Astrocyte of the cerebellum (primary cell): ENCODE measurements at regions not wholly inside any gene's neighbourhood (a gene's known extent, or its start where the extent isn't known, plus 50 kb on each side); places are given as distances from the start of the nearest gene placed in this dataset.

Experiments used
- DNase-seq: peaks from one replicate; pipeline ENCODE4 v3.0.0-alpha.2; 2011; ENCODE audit warnings: low read depth
- H3K4me3 ChIP-seq: 2 replicates; pipeline ENCODE4 v1.5.1; 2011; ENCODE audit warnings: mild to moderate bottlenecking, low read depth, low read length, moderate library complexity
- in situ Hi-C: cut with HindIII; loops from 2 replicates; pipeline ENCODE4 v1.10.0; 2017; ENCODE audit warnings: low sequenced_read_pairs
- TF ChIP-seq, protein P1 (sequence below): IDR thresholded peaks from 2 replicates; pipeline ENCODE4 v1.5.1; 2012; ENCODE audit warnings: low read length, low read depth, moderate library complexity, mild to moderate bottlenecking; ENCODE audit errors: missing control alignments

- in situ Hi-C loops = no loop called here
- DNase-seq = no peak
- no peak overlapping the region for H3K4me3 ChIP-seq
- TF ChIP-seq, protein P1, sequence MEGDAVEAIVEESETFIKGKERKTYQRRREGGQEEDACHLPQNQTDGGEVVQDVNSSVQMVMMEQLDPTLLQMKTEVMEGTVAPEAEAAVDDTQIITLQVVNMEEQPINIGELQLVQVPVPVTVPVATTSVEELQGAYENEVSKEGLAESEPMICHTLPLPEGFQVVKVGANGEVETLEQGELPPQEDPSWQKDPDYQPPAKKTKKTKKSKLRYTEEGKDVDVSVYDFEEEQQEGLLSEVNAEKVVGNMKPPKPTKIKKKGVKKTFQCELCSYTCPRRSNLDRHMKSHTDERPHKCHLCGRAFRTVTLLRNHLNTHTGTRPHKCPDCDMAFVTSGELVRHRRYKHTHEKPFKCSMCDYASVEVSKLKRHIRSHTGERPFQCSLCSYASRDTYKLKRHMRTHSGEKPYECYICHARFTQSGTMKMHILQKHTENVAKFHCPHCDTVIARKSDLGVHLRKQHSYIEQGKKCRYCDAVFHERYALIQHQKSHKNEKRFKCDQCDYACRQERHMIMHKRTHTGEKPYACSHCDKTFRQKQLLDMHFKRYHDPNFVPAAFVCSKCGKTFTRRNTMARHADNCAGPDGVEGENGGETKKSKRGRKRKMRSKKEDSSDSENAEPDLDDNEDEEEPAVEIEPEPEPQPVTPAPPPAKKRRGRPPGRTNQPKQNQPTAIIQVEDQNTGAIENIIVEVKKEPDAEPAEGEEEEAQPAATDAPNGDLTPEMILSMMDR = no peak
Measured at GRCh38 chr13:83714236-83714635, 168.0 kb downstream of the SLITRK1 start.

GRCh38 chr13:83710133-83710515 is 172.2 kb downstream of the SLITRK1 start:
- no peak for DNase-seq
- in situ Hi-C loops = no loop called here
- TF ChIP-seq, protein P1 = no peak
- no peak overlapping the region for H3K4me3 ChIP-seq

DNA sequence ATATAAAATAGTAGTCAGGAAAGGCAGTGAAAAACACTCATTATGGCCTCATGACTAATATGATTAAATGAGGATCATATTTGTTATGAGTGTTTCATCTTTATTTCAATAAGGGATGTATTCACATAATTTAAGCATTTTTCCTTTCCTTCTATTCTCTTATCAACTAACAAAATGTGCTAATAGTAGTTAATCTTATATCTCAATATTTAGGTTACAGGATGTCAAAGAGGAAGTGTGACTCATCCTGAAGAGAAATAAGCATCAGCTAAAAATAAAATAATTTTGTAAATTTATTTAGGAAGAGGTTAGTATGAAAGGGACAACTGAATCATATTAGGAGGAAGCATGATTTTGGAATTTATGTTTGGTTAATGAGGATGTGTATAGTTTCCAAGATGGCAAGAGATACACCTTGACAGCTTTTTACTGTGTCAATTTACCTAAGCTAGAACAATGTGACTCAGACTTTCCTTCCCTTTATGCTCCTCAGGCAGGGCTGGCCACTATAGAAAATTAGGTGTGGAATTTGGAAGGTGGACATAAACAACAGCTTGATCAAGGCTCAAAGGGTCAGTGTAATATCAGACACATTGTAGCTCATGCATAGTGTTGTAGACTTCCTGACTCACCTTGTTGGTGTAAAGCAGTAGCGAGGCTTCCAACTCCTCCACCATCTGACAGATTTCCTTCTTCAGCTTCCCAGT is 172.7 kb downstream of the SLITRK1 start:
- in situ Hi-C loops = no loop called here
- DNase-seq = no peak
- TF ChIP-seq, protein P1 = no peak
- H3K4me3 ChIP-seq = no peak overlapping the region

DNA sequence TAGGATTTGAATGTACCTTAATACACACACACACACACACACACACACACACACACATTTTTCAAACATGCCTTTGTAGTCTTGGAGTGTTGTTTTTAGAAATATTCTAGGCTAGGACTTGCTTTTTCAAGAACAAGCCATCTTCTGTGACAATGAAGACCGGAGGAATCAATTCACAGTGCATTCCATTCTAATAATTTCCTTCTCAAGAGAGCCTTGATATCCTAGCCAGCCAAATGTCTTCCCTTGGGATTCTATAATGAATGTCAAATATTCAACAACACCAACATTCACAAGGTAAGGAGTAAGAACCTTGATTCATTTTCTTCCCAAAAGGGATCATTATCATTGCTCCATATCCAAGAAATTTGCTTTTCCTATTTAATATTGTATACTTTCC is 180.3 kb downstream of the SLITRK1 start:
- no peak for DNase-seq
- TF ChIP-seq, protein P1 = no peak

GRCh38 chr13:83692800-83693199 is 189.5 kb downstream of the SLITRK1 start:
- no peak for DNase-seq
- in situ Hi-C loops = no loop called here
- H3K4me3 ChIP-seq = no peak overlapping the region
- TF ChIP-seq, protein P1 = no peak

More for the DNA sequence above, 180.3 kb downstream of the SLITRK1 start:
- no peak overlapping the region for H3K4me3 ChIP-seq
- in situ Hi-C loops = no loop called here

DNA sequence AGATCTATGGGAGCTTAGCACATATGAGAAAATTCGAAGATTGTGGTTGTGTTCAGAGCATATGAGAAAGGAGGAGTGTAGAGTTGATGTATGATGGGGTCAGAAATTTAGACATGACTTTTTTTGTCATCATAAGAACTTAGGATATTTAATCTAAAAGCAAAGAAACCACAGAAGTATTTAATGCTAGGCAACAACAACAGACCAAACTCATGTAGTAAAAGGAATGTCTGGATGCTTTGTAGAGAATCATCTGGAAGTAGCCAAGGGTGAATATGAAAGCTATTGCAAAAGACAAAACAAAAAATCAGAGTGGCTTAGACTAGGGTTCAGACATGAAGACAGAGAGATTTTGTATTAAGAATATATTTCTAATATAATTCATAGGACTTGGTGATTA is 190.3 kb downstream of the SLITRK1 start:
- in situ Hi-C loops = no loop called here
- no peak overlapping the region for H3K4me3 ChIP-seq
- peak; percentile 24 for DNase-seq
- TF ChIP-seq, protein P1 = no peak

GRCh38 chr13:83681547-83681946 is 200.7 kb downstream of the SLITRK1 start:
- in situ Hi-C loops = no loop called here
- TF ChIP-seq, protein P1 = no peak
- no peak for DNase-seq
- no peak overlapping the region for H3K4me3 ChIP-seq
